HG02973 (cell line): ENCODE measurements at regions not wholly inside any gene's neighbourhood (a gene's known extent, or its start where the extent isn't known, plus 50 kb on each side); places are given as distances from the start of the nearest gene placed in this dataset.

Experiments
- ATAC-seq: cut with Tn5 transposase; IDR thresholded peaks from one replicate; pipeline ENCODE4 v1.9.1; 2021; ENCODE audit warnings: moderate library complexity; ENCODE audit not compliant: unreplicated experiment

DNA sequence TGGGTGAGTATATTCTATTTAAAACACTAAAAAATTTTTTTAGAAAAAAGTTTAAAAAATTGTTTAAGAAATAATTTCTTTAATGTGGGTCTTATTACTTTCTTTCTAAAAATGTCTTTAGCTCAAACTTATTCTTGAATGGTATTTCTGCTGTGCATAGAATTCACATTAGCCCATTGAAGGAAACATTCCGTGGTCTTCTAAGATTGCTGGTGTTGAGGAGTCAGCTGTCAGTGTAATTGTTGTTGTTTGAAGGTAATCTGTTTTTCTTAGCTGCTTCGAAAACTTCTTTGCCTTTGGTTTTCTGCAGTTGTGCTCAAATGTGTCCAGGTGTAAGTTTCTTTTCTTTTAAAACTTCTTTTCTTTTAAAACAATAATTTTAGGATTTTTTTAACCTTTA is 85.4 kb upstream of the KLF12 start:
- ATAC-seq, result no peak

DNA sequence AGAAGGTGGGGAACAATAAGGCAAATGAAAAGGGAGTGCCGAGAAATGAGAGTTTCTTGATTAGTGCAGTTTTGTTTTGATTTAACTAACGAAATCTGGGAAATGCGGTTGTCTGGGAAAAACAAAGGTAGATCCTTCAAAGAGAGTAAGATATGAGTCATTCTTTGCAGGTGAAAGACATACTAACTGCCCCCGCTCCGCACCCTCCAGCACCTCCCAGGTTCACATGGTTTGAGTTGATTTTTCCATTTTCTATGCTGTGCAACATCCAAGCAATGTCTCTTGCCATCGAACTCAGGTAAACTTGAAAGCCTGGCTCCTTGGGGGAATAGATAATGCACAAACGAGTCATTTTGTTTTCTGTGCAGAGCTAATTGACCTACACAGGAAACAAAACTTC is 84.1 kb upstream of the KLF12 start:
- no peak for ATAC-seq

DNA sequence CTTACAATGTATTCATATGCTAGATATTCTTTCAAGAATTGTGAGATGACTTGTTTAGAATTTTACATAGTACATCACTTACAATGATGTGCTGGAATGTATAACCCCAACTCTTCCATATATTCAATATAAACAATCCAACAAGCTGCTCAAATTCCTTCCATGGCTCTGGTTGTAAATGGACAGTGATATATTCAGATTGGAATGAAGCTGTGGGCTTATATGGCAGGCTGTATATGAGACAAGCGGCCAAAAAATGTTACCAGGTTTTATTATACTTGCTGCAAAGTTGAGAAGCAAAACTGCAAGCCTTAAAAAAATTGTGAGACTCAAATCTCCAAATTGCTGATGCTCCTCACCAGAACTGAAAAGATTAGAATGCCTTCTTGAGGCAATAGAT is 83.6 kb upstream of the KLF12 start:
- ATAC-seq, result no peak

GRCh38 chr13:74215420-74215819 is 81.2 kb upstream of the KLF12 start:
- no peak for ATAC-seq

- no peak for ATAC-seq
Measured at GRCh38 chr13:74214321-74214720, 80.1 kb upstream of the KLF12 start.

- ATAC-seq, result no peak
Measured at GRCh38 chr13:74210693-74211393, 76.6 kb upstream of the KLF12 start.

DNA sequence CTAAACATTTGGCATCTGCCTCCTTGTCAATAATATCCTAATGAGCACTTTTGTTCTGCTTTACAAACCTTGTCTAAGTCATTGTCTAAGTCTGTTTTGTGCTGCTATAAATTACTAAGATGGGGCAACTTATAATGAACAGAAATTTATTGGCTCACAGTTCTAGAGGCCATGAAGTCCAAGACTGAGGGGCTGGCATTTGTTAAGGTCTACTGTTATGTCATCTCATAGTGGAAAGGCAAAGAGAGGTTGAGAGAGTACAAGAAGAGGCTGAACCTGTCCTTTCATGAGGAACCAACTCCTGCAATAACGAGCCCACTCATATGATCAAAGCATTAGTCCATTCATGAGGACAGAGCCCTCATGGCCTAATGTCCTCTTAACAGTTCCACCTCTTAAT is 72.7 kb upstream of the KLF12 start:
- ATAC-seq, result no peak

- ATAC-seq, result no peak
Measured at GRCh38 chr13:74206061-74206561, 71.9 kb upstream of the KLF12 start.

- no peak for ATAC-seq
Measured at GRCh38 chr13:74205313-74205690, 71.1 kb upstream of the KLF12 start.

GRCh38 chr13:74204602-74205312 is 70.6 kb upstream of the KLF12 start:
- no peak for ATAC-seq

DNA sequence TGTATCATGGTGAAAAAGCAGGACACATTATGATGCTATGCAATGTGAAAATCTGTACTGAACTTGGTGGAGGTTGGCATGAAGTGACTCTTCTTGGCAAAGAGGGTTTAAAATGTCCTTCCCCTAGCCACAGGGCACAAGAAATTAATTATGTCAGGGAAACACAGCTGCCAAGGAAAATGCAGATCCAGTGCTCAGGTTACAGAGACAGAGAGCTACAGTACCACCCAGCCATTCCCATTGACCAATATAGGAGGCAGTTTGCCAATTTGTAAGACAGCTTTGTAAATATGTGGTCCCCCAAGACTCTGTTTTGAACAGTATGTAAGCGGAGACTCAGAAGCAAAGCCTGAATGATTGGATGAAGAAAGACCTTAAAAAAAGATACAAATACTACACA is 69.4 kb upstream of the KLF12 start:
- ATAC-seq, result no peak

GRCh38 chr13:74202129-74202813 is 68.1 kb upstream of the KLF12 start:
- no peak for ATAC-seq

DNA sequence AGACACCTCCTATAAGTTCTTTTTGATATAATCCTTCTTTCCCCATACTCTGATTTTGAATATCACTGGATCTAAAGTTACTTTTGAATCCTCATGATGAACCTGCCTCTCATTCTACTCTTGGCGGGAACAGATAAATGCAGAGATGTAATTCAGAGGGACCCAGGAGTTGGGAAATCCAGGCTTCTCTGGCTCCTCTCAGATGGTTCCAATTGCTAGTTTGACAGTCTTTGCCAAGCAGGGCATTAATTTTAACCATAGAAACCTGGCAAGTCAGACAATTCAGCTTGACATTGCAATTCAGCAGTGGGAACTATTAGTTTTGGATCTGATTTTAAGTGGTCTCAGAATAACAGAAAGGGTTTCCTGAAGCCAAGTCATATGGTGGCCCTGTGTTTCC is 67.3 kb upstream of the KLF12 start:
- no peak for ATAC-seq

- ATAC-seq, result no peak
Measured at GRCh38 chr13:74200081-74200480, 65.9 kb upstream of the KLF12 start.

- ATAC-seq, result no peak
Measured at GRCh38 chr13:74197677-74198429, 63.6 kb upstream of the KLF12 start.

GRCh38 chr13:74194846-74195245 is 60.6 kb upstream of the KLF12 start:
- no peak for ATAC-seq

GRCh38 chr13:74193391-74193790 is 59.2 kb upstream of the KLF12 start:
- no peak for ATAC-seq

DNA sequence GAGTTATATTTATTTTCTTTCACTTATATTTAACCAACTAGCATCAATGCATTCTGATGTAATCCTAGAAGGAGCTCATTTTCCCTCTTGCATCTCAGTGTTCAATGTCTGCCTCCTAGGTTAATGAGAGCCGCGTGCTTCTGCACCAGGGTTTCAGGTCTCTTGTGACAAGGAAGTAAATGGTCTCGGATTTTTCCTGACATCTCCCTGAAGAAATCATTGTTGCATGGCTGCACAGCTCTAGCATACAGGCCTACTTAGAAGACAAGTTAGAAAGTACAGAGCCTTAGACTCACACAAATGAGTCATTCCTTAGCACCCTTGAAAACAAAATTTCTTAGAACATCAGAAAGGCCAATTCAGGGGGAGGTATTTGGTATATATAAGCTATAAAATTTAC is 57.2 kb upstream of the KLF12 start:
- ATAC-seq, result no peak

GRCh38 chr13:74190999-74191398 is 56.8 kb upstream of the KLF12 start:
- ATAC-seq, result no peak

DNA sequence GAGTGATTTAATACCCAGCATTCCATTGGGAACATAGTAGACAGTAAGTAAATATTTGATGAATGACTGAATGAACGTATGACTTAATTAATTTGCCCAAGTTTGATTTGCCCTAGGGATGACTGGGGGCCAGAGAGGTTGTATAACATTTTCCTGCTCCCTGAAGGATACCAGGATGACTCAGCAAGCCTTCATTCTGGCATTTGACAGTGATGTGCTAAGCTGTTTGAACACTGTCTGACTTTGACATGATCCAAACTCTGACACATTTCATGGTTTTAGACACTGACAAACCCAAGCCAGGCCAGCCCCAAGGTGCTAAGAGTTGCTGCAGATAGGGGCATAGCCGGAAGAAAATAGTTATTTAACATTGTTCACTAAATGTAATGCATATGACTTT is 53.4 kb upstream of the KLF12 start:
- ATAC-seq, result no peak

- ATAC-seq, result no peak
Measured at GRCh38 chr13:74184283-74184682, 50.1 kb upstream of the KLF12 start.
